SK-N-SH (cell line): ENCODE measurements at regions not wholly inside any gene's neighbourhood (a gene's known extent, or its start where the extent isn't known, plus 50 kb on each side); places are given as distances from the start of the nearest gene placed in this dataset.

Source experiments
- CTCF ChIA-PET: fragments of 300-600, 350-600 bp; formaldehyde crosslinking; extraction: SDS; loops from one replicate; lab custom pipeline; 2021; lab: Yijun Ruan, JAX
- POLR2A ChIA-PET: fragments of 350-600 bp; sonication (Branson Sonifier 250); formaldehyde crosslinking; extraction: SDS; loops from one replicate; lab custom pipeline; 2020; ENCODE audit warnings: antibody characterized with exemption, inconsistent platforms; lab: Yijun Ruan, JAX
- DNase-seq: peaks from one replicate; pipeline ENCODE4 v3.0.0; 2012
- H2AFZ ChIP-seq: fragments of 200-600 bp; sonication (generic); 2 replicates; pipeline ENCODE4 v1.8.1; 2016; ENCODE audit warnings: antibody characterized with exemption, mild to moderate bottlenecking, low read depth
- H3F3A ChIP-seq: fragments of 200-600 bp; sonication (generic); replicated peaks from 2 replicates; pipeline ENCODE3; 2016; ENCODE audit warnings: antibody characterized with exemption, mild to moderate bottlenecking; ENCODE audit not compliant: insufficient read depth
- H3K27ac ChIP-seq, 2 experiments: fragments of 200-500 bp in 1 of 2; fragments of 200-600 bp in 1 of 2; sonication (Bioruptor generic) in 1 of 2; sonication (generic), shearing (Covaris generic) in 1 of 2; 2 replicates each; pipeline versions ENCODE4 v1.5.1 to v1.6.1; 2014 to 2016; ENCODE audit warnings: low read depth in 2 of 2, inconsistent platforms in 1 of 2, low read length in 1 of 2, mild to moderate bottlenecking in 1 of 2, mixed read lengths in 1 of 2
- H3K27me3 ChIP-seq: fragments of 200-600 bp; sonication (generic), shearing (Covaris generic); 2 replicates; pipeline ENCODE4 v1.6.1; 2016; ENCODE audit warnings: mixed run types; ENCODE audit not compliant: insufficient read depth
- H3K36me3 ChIP-seq, 2 experiments: fragments of 200-500 bp in 1 of 2; fragments of 200-600 bp in 1 of 2; sonication (Bioruptor generic) in 1 of 2; sonication (generic) in 1 of 2; replicated peaks in 1 of 2; 2 replicates each; pipeline versions ENCODE3 to v1.5.1; 2014 to 2016; ENCODE audit warnings: low read length in 1 of 2, mild to moderate bottlenecking in 1 of 2; ENCODE audit not compliant: insufficient read depth in 2 of 2, control insufficient read depth in 1 of 2
- H3K4me1 ChIP-seq, 2 experiments: fragments of 200-500 bp in 1 of 2; fragments of 200-600 bp in 1 of 2; sonication (Bioruptor generic) in 1 of 2; sonication (generic), shearing (Covaris generic) in 1 of 2; 2 replicates each; pipeline versions ENCODE4 v1.5.1 to v1.6.1; 2014 to 2016; ENCODE audit warnings: low read depth in 1 of 2, low read length in 1 of 2, mixed run types in 1 of 2; ENCODE audit not compliant: insufficient read depth in 2 of 2, control insufficient read depth in 1 of 2
- H3K4me2 ChIP-seq: fragments of 200-600 bp; sonication (generic), shearing (Covaris generic); 2 replicates; pipeline ENCODE4 v1.6.1; 2017; ENCODE audit warnings: mixed run types
- H3K4me3 ChIP-seq, 2 experiments: fragments of 200-500 bp in 1 of 2; fragments of 200-600 bp in 1 of 2; sonication (Bioruptor generic) in 1 of 2; sonication (generic), shearing (Covaris generic) in 1 of 2; 2 replicates each; pipeline versions ENCODE4 v1.5.1 to v1.8.1; 2014 to 2016; ENCODE audit warnings: low read depth in 2 of 2, inconsistent platforms in 1 of 2, low read length in 1 of 2, mild to moderate bottlenecking in 1 of 2, mixed read lengths in 1 of 2, moderate library complexity in 1 of 2
- H3K79me2 ChIP-seq: fragments of 200-600 bp; sonication (generic); 2 replicates; pipeline ENCODE4 v1.8.1; 2017; ENCODE audit warnings: mild to moderate bottlenecking; ENCODE audit not compliant: insufficient read depth
- H3K9ac ChIP-seq: fragments of 200-600 bp; sonication (generic); 2 replicates; pipeline ENCODE4 v1.6.1; 2017; ENCODE audit warnings: mixed run types
- H3K9me2 ChIP-seq: fragments of 200-600 bp; sonication (generic); 2 replicates; pipeline ENCODE4 v1.6.1; 2017; ENCODE audit warnings: mixed run types
- H3K9me3 ChIP-seq: fragments of 200-600 bp; sonication (generic); 2 replicates; pipeline ENCODE4 v1.6.1; 2017; ENCODE audit warnings: mixed run types, mild to moderate bottlenecking, moderate library complexity
- H4K20me1 ChIP-seq: fragments of 200-600 bp; sonication (generic); 2 replicates; pipeline ENCODE4 v1.6.1; 2017; ENCODE audit warnings: mild to moderate bottlenecking, mixed run types; ENCODE audit not compliant: insufficient read depth
- CHD2 ChIP-seq: fragments of 150-350 bp; IDR thresholded peaks from 2 replicates; pipeline ENCODE4 v1.6.1; 2018; ENCODE audit warnings: low read length; ENCODE audit not compliant: partially characterized antibody
- EP300 ChIP-seq, 2 experiments: IDR thresholded peaks; 2 replicates each; pipeline versions ENCODE4 v1.4.0 to v1.6.1; 2012; ENCODE audit warnings: borderline replicate concordance in 1 of 2, low read depth in 1 of 2, low read length in 1 of 2
- FOSL2 ChIP-seq: IDR thresholded peaks from 2 replicates; pipeline ENCODE4 v1.4.0; 2012; ENCODE audit warnings: low read depth, mild to moderate bottlenecking, moderate library complexity, borderline replicate concordance
- FOXJ3 ChIP-seq: sonication (generic); formaldehyde crosslinking; IDR thresholded peaks from 2 replicates; pipeline ENCODE4 v1.5.1; 2020; ENCODE audit warnings: mild to moderate bottlenecking, missing genetic modification reagents
- FOXM1 ChIP-seq: IDR thresholded peaks from 2 replicates; pipeline ENCODE4 v1.4.0; 2012; ENCODE audit warnings: low read depth, mild to moderate bottlenecking
- GABPA ChIP-seq: IDR thresholded peaks from 2 replicates; pipeline ENCODE4 v1.4.0; 2012; ENCODE audit warnings: low read depth, mild to moderate bottlenecking
- JUND ChIP-seq: IDR thresholded peaks from 2 replicates; pipeline ENCODE4 v1.4.0; 2012
- MAX ChIP-seq: IDR thresholded peaks from 2 replicates; pipeline ENCODE4 v1.4.0; 2012; ENCODE audit warnings: low read depth
- SMC3 ChIP-seq: IDR thresholded peaks from 2 replicates; pipeline ENCODE4 v1.6.1; 2012; ENCODE audit warnings: low read depth, low read length, improper control_type of control experiment
- TCF12 ChIP-seq: IDR thresholded peaks from 2 replicates; pipeline ENCODE4 v1.4.0; 2012
- TEAD4 ChIP-seq: IDR thresholded peaks from 2 replicates; pipeline ENCODE4 v1.4.0; 2012; ENCODE audit warnings: mild to moderate bottlenecking, borderline replicate concordance; ENCODE audit not compliant: insufficient read depth
- ZBTB33 ChIP-seq: IDR thresholded peaks from 2 replicates; pipeline ENCODE4 v1.4.0; 2012; ENCODE audit warnings: low read depth, borderline replicate concordance
- WGBS: methylation state at CpG from one replicate; pipeline ENCODE4 v1.1.6; 2017; ENCODE audit warnings: low lambda C conversion rate; 5-methylcytosine and 5-hydroxymethylcytosine counted together
- TF ChIP-seq, protein P1 (sequence below): fragments of 150-350 bp; IDR thresholded peaks from 2 replicates; pipeline ENCODE4 v1.6.1; 2016; ENCODE audit warnings: mild to moderate bottlenecking, low read depth, low read length
- TF ChIP-seq, protein P2 (sequence below): fragments of 150-350 bp; IDR thresholded peaks from 2 replicates; pipeline ENCODE4 v1.6.1; 2017; ENCODE audit warnings: antibody characterized with exemption, low read length, low read depth, borderline replicate concordance

GRCh38 chr17:73901249-73901648, 257.0 kb upstream of the SDK2 start:
- ChIA-PET CTCF (interaction anchor here (0.9 to 1.4 kb wide), 2 partner anchors 59 to 191 kb away, joined by 3 read pairs; no protein-coding TSS in a partner anchor), POLR2A (no interaction called here)
- H3K36me3 ChIP-seq = no peaks in the 10 kb centered on the region
- no peak overlapping the region for H3K9ac ChIP-seq
- H3K27ac ChIP-seq = no peak overlapping the region
- H3K9me2 ChIP-seq = no peaks in the 10 kb centered on the region
- no peaks in the 10 kb centered on the region for H3K79me2 ChIP-seq
- DNase-seq = no peak
- H3K4me2 ChIP-seq = no peak overlapping the region
- no peaks in the 10 kb centered on the region for H3K27me3 ChIP-seq
- 23% methylated on average over 2 of the region's 2 CpGs for WGBS
- H4K20me1 ChIP-seq = no peaks in the 10 kb centered on the region
- H3F3A ChIP-seq = no peaks in the 10 kb centered on the region
- H3K9me3 ChIP-seq = peaks cover 3% of the 10 kb centered on the region; the same call in 1 of the 2 replicates
- no peaks in the 10 kb centered on the region for H3K4me1 ChIP-seq
- TF ChIP-seq, protein P1, sequence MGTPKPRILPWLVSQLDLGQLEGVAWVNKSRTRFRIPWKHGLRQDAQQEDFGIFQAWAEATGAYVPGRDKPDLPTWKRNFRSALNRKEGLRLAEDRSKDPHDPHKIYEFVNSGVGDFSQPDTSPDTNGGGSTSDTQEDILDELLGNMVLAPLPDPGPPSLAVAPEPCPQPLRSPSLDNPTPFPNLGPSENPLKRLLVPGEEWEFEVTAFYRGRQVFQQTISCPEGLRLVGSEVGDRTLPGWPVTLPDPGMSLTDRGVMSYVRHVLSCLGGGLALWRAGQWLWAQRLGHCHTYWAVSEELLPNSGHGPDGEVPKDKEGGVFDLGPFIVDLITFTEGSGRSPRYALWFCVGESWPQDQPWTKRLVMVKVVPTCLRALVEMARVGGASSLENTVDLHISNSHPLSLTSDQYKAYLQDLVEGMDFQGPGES = no peak
- TF ChIP-seq FOXM1 (no peak), TEAD4 (no peak), FOSL2 (no peak), CHD2 (no peak), SMC3 (no peak), EP300 (IDR thresholded peaks at IDR 0.05; ENCODE audit: borderline replicate concordance in 1 of 2, low read depth in 1 of 2, low read length in 1 of 2) (no peak), FOXJ3 (CRISPR knock-in tag) (no peak)
- TF ChIP-seq, protein P2, sequence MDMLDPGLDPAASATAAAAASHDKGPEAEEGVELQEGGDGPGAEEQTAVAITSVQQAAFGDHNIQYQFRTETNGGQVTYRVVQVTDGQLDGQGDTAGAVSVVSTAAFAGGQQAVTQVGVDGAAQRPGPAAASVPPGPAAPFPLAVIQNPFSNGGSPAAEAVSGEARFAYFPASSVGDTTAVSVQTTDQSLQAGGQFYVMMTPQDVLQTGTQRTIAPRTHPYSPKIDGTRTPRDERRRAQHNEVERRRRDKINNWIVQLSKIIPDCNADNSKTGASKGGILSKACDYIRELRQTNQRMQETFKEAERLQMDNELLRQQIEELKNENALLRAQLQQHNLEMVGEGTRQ = no peak
- H3K4me3 ChIP-seq = no peak overlapping the region
- no peak overlapping the region for H2AFZ ChIP-seq

DNA sequence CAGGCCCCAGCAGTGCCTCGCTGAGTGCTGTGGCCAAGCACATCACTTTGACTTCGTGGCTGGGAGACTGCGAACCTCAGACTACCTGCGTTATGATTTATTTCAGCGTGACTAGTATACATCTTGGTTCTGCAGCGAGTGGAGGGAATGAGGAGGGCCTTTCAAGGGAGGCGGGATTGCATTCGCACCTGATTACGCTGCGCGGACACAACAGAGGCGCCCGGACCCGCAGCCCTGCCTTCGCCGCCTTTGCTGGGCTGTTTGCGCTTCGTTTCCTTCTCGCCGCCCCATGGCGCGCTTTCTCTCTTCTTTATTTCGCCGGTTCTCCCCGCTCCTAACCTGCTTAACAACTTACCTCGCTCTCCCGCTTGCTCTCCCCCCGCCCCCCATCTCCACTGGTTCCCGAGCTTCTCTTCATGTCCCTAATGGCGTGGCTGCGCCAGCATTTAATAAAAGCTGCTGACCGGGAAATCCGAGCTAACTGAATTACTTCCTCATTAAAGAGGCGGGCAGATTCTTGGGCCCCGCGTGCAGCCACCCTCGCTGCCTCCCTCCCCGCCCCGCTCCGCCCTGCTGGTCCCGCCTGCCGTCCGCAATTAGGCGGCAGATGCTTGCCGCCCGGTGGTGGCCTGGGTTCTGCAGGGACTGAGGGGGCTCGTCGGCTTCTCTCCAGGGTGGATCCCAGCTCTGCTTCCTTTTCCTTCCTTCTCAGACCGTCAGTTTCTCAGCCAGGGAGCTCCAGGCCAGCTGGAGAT, 257.6 kb upstream of the SDK2 start:
- DNase-seq = no peak
- Histone ChIP-seq H3K36me3 (no peaks in the 10 kb centered on the region), H3K9ac (no peak overlapping the region), H3K4me3 (no peak overlapping the region), H3K79me2 (no peaks in the 10 kb centered on the region), H4K20me1 (no peaks in the 10 kb centered on the region), H3F3A (no peaks in the 10 kb centered on the region), H3K9me3 (peaks cover 3% of the 10 kb centered on the region; the same call in 1 of the 2 replicates), H3K27ac (no peak overlapping the region), H3K27me3 (no peaks in the 10 kb centered on the region), H2AFZ (no peak overlapping the region), H3K4me2 (no peak overlapping the region), H3K4me1 (no peaks in the 10 kb centered on the region), H3K9me2 (no peaks in the 10 kb centered on the region)
- TF ChIP-seq SMC3 (no peak), JUND (no peak), GABPA (no peak), FOXJ3 (CRISPR knock-in tag) (no peak), TCF12 (no peak), ZBTB33 (no peak), MAX (no peak), TEAD4 (no peak)
- TF ChIP-seq, protein P2 = no peak
- CTCF ChIA-PET = interaction anchor here (1.2 to 1.4 kb wide), 3 partner anchors 10 to 191 kb away, joined by 3 to 7 read pairs (median 3); no protein-coding TSS in a partner anchor
- WGBS = 65% methylated on average over 49 of the region's 49 CpGs
- POLR2A ChIA-PET = no interaction called here
